Panc1 (cell line): ENCODE measurements at regions not wholly inside any gene's neighbourhood (a gene's known extent, or its start where the extent isn't known, plus 50 kb on each side); places are given as distances from the start of the nearest gene placed in this dataset.

Experiments used
- ATAC-seq: fragments of 200-7000 bp; cut with Tn5 transposase; 2 replicates; pipeline ENCODE4 v1.9.1; 2020; ENCODE audit warnings: mild to moderate bottlenecking, moderate library complexity
- BruUV-seq: library from RNA; stranded (reverse); fragments of 400-500 nt; replicated peaks from 2 replicates; lab custom pipeline; 2021; lab: Mats Ljungman, UMichigan
- CTCF ChIA-PET: fragments of 300-600 bp; sonication (Branson Sonifier 250); formaldehyde crosslinking; loops from one replicate; lab custom pipeline; 2022; ENCODE audit warnings: antibody characterized with exemption; lab: Charles Lee
- POLR2A ChIA-PET: fragments of 300-600 bp; sonication (Branson Sonifier 250); formaldehyde crosslinking; loops from one replicate; lab custom pipeline; 2022; ENCODE audit warnings: antibody characterized with exemption; lab: Charles Lee
- DNase-seq: peaks from one replicate; pipeline ENCODE4 v3.0.0-alpha.2; 2010; ENCODE audit warnings: low read depth, low spot score
- H3K27ac ChIP-seq: 2 replicates; pipeline ENCODE4 v1.5.1; 2011; ENCODE audit warnings: mild to moderate bottlenecking, low read length, inconsistent platforms
- H3K27me3 ChIP-seq: fragments of 200-500 bp; sonication (Bioruptor generic); 2 replicates; pipeline ENCODE4 v1.6.0; 2014; ENCODE audit warnings: low read length, inconsistent platforms; ENCODE audit not compliant: control insufficient read depth, insufficient read depth
- H3K36me3 ChIP-seq: fragments of 200-500 bp; sonication (Bioruptor generic); 2 replicates; pipeline ENCODE4 v1.5.1; 2014; ENCODE audit warnings: inconsistent platforms, mild to moderate bottlenecking, low read length, moderate library complexity; ENCODE audit not compliant: control insufficient read depth, insufficient read depth
- H3K4me1 ChIP-seq: 2 replicates; pipeline ENCODE4 v1.5.1; 2011; ENCODE audit warnings: inconsistent platforms, mild to moderate bottlenecking, low read length, moderate library complexity; ENCODE audit not compliant: control insufficient read depth, insufficient read depth
- H3K4me3 ChIP-seq, 2 experiments: 2 replicates each; pipeline ENCODE4 v1.5.1; 2011 to 2012; ENCODE audit warnings: low read depth in 2 of 2, low read length in 2 of 2, mild to moderate bottlenecking in 2 of 2, inconsistent platforms in 1 of 2, moderate library complexity in 1 of 2
- H3K9me3 ChIP-seq: fragments of 200-500 bp; sonication (Bioruptor generic); 2 replicates; pipeline ENCODE4 v1.5.1; 2014; ENCODE audit warnings: low read depth, mild to moderate bottlenecking, inconsistent platforms, low read length, moderate library complexity; ENCODE audit not compliant: control insufficient read depth, insufficient read depth
- POLR2AphosphoS5 ChIP-seq: IDR thresholded peaks from 2 replicates; pipeline ENCODE4 v1.6.1; 2012; ENCODE audit warnings: mild to moderate bottlenecking, low read depth, low read length, moderate library complexity
- SIN3A ChIP-seq: IDR thresholded peaks from 2 replicates; pipeline ENCODE4 v1.6.1; 2012; ENCODE audit warnings: low read depth, mild to moderate bottlenecking, low read length, moderate library complexity, borderline replicate concordance; ENCODE audit not compliant: insufficient read depth
- TCF7L2 ChIP-seq: IDR thresholded peaks from 2 replicates; pipeline ENCODE4 v1.6.1; 2011; ENCODE audit warnings: mild to moderate bottlenecking, low read depth, low read length, inconsistent platforms
- in situ Hi-C: cut with HindIII; loops from 2 replicates; pipeline ENCODE4 v1.10.0; 2016; ENCODE audit warnings: low sequenced_read_pairs, low pct_unique_long_range_greater_than_20kb
- intact Hi-C: fragments of 100-400 bp; cut with micrococcal nuclease; formaldehyde crosslinking; loops from one replicate; pipeline ENCODE4 v1.10.0; 2022; ENCODE audit not compliant: unreplicated experiment
- TF ChIP-seq, protein P1 (sequence below): fragments of 450-650 bp; IDR thresholded peaks from 2 replicates; pipeline ENCODE4 v1.5.1; 2017; ENCODE audit warnings: mild to moderate bottlenecking
- TF ChIP-seq, protein P2 (sequence below), 2 experiments: IDR thresholded peaks; 2 replicates each; pipeline ENCODE4 v1.6.1; 2011 to 2012; ENCODE audit warnings: low read depth in 2 of 2, control low read depth in 1 of 2, low read length in 1 of 2, mild to moderate bottlenecking in 1 of 2, moderate library complexity in 1 of 2; ENCODE audit not compliant: insufficient read depth in 1 of 2

DNA sequence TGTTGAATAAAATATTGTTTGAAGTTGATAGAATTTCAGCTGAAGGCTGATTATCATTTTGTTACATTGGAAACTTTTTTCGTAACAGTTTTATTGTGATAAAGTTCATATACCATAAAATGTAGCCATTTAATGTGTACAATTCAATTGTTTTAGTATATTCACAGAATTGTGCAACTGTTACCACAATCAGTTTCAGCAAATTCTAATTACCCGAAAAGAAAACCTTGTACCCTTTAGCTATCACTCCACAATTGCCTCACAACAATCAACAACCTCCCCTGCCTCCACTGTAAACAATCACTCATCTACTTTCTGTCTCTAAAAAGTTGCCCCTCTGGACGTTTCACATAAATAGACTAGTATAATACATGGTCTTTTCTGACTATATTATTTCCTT lies 179.7 kb upstream of the BET1 start:
- in situ Hi-C loops (no loop called here), intact Hi-C loops (no loop called here)
- H3K4me3 ChIP-seq, result no peak overlapping the region
- ATAC-seq (no peak), DNase-seq (no peak)
- no peaks in the 10 kb centered on the region for H3K4me1 ChIP-seq
- no peaks in the 10 kb centered on the region for H3K9me3 ChIP-seq
- no peaks in the 10 kb centered on the region for H3K27me3 ChIP-seq
- H3K36me3 ChIP-seq, result no peaks in the 10 kb centered on the region
- no peak overlapping the region for H3K27ac ChIP-seq
- CTCF ChIA-PET, result no interaction called here
- POLR2A ChIA-PET, result no interaction called here
- TF ChIP-seq SIN3A (no peak), POLR2AphosphoS5 (no peak), TCF7L2 (no peak)
- TF ChIP-seq, protein P1, sequence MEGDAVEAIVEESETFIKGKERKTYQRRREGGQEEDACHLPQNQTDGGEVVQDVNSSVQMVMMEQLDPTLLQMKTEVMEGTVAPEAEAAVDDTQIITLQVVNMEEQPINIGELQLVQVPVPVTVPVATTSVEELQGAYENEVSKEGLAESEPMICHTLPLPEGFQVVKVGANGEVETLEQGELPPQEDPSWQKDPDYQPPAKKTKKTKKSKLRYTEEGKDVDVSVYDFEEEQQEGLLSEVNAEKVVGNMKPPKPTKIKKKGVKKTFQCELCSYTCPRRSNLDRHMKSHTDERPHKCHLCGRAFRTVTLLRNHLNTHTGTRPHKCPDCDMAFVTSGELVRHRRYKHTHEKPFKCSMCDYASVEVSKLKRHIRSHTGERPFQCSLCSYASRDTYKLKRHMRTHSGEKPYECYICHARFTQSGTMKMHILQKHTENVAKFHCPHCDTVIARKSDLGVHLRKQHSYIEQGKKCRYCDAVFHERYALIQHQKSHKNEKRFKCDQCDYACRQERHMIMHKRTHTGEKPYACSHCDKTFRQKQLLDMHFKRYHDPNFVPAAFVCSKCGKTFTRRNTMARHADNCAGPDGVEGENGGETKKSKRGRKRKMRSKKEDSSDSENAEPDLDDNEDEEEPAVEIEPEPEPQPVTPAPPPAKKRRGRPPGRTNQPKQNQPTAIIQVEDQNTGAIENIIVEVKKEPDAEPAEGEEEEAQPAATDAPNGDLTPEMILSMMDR, result no peak
- TF ChIP-seq, protein P2, sequence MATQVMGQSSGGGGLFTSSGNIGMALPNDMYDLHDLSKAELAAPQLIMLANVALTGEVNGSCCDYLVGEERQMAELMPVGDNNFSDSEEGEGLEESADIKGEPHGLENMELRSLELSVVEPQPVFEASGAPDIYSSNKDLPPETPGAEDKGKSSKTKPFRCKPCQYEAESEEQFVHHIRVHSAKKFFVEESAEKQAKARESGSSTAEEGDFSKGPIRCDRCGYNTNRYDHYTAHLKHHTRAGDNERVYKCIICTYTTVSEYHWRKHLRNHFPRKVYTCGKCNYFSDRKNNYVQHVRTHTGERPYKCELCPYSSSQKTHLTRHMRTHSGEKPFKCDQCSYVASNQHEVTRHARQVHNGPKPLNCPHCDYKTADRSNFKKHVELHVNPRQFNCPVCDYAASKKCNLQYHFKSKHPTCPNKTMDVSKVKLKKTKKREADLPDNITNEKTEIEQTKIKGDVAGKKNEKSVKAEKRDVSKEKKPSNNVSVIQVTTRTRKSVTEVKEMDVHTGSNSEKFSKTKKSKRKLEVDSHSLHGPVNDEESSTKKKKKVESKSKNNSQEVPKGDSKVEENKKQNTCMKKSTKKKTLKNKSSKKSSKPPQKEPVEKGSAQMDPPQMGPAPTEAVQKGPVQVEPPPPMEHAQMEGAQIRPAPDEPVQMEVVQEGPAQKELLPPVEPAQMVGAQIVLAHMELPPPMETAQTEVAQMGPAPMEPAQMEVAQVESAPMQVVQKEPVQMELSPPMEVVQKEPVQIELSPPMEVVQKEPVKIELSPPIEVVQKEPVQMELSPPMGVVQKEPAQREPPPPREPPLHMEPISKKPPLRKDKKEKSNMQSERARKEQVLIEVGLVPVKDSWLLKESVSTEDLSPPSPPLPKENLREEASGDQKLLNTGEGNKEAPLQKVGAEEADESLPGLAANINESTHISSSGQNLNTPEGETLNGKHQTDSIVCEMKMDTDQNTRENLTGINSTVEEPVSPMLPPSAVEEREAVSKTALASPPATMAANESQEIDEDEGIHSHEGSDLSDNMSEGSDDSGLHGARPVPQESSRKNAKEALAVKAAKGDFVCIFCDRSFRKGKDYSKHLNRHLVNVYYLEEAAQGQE (IDR thresholded peaks at IDR 0.05; ENCODE audit: insufficient read depth in 1 of 2, low read depth in 2 of 2, low read length in 1 of 2), result no peak
- no TSS peak for BruUV-seq

DNA sequence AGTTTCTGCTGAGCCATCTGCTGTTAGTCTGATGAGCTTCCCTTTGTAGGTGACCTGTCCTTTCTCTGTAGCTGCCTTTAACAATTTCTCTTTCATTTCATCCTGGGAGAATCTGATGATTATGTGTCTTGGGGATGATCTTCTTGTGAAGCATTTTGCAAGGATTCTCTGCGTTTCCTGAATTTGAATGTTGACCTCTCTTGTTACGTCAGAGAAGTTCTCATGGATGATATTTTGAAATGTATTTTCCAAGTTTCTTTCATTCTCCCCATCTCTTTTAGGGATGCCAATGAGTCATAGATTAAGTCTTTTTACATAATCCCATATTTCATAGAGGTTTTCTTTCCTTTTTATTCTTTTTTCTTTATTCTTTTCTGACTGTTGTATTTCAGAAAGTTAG lies 184.2 kb upstream of the BET1 start:
- Histone ChIP-seq H3K36me3 (no peaks in the 10 kb centered on the region), H3K27me3 (no peaks in the 10 kb centered on the region), H3K4me3 (no peak overlapping the region), H3K4me1 (no peaks in the 10 kb centered on the region), H3K27ac (no peak overlapping the region), H3K9me3 (no peaks in the 10 kb centered on the region)
- ChIA-PET POLR2A (no interaction called here), CTCF (no interaction called here)
- DNase-seq (no peak), ATAC-seq (no peak)
- intact Hi-C loops (no loop called here), in situ Hi-C loops (no loop called here)
- TF ChIP-seq SIN3A (no peak), POLR2AphosphoS5 (no peak), TCF7L2 (no peak)
- TF ChIP-seq, protein P2 (IDR thresholded peaks at IDR 0.05; ENCODE audit: insufficient read depth in 1 of 2, low read depth in 2 of 2, low read length in 1 of 2), result no peak
- TF ChIP-seq, protein P1, result no peak
- no TSS peak for BruUV-seq
